ENCODE measurements at regions not wholly inside any gene's neighbourhood (a gene's known extent, or its start where the extent isn't known, plus 50 kb on each side); places are given as distances from the start of the nearest gene placed in this dataset.

DNA sequence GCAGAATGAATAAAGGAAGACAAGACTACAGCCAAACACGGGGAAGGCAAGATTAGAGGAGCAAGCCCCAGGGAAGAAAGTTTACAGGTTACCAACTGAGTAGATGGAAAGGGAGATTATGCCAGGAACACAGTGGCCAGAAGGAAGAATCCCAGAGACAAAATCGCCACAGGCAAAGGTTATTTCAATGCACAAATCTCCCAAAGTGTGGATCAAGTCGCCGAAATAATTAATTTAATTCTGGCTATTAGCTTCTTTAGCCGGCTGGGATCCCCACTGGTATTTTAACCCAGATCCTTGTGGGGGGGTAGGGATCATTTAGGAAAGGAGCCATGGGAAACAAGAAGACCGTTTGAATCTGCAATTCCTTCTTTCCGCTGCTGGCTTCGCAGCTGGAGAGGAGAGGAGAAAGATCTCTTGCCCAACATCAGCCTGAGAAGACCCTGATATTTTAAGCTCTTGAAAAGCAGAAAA, 171.0 kb downstream of the DHX15 start:
- 0 out of 4 replicates have a peak, but pooled peaks cover 0 to 3% of the 10 kb centered on the region in 2 experiments for H3K9me3 ChIP-seq (ENCODE audit: insufficient read depth in 2 of 2, low read depth in 1 of 2, low read length in 1 of 2)
- H4K8ac ChIP-seq (ENCODE audit: extremely low read depth, insufficient read depth, low read length), result no peak overlapping the region
- DNase-seq (ENCODE audit: low read depth in 1 of 2, low spot score in 2 of 2) (peak in 1 of 2 experiments; percentile 46), FAIRE-seq (peak; percentile 55)
- no peaks in the 10 kb centered on the region for H3K23me2 ChIP-seq (ENCODE audit: low read depth, low read length)
- no peak overlapping the region for H3K27ac ChIP-seq (ENCODE audit: low read depth, low read length)
- H4K20me1 ChIP-seq (replicated peaks in 1 of 2; ENCODE audit: control insufficient read depth in 1 of 2, insufficient read depth in 2 of 2, low read length in 2 of 2), result no peaks in the 10 kb centered on the region
- no peak overlapping the region for H3K4me3 ChIP-seq (ENCODE audit: extremely low read depth in 1 of 4, insufficient read depth in 2 of 4, low read depth in 3 of 4, low read length in 4 of 4)
- H2BK20ac ChIP-seq (ENCODE audit: low read length), result no peak overlapping the region
- H3K4me1 ChIP-seq (replicated peaks in 1 of 4; ENCODE audit: control insufficient read depth in 3 of 4, insufficient read depth in 4 of 4, low read length in 3 of 4), result peaks cover 0 to 3% (median 1%) of the 10 kb centered on the region in 4 experiments; a peak in 4 of 7 replicates
- CTCF ChIA-PET (ENCODE audit: partially characterized antibody), result interaction anchor here (0.7 to 3.9 kb wide), 9 partner anchors 11 to 435 kb away, joined by 3 to 15 read pairs (median 3); no protein-coding TSS in a partner anchor
- H2AFZ ChIP-seq (ENCODE audit: low read length), result no peak overlapping the region
- H3K27me3 ChIP-seq (replicated peaks in 1 of 4; ENCODE audit: control insufficient read depth in 3 of 4, extremely low read depth in 1 of 4, insufficient read depth in 3 of 4, low read length in 3 of 4), result peaks cover 0 to 12% (median 4%) of the 10 kb centered on the region in 4 experiments; a peak in 4 of 7 replicates
- H2AK5ac ChIP-seq (ENCODE audit: low read depth, low read length), result no peak overlapping the region
- H2BK12ac ChIP-seq (ENCODE audit: low read depth, low read length), result no peak overlapping the region
- H3K18ac ChIP-seq (ENCODE audit: extremely low read depth, low read length), result no peak overlapping the region
- no peak overlapping the region for H2BK120ac ChIP-seq (replicated peaks; ENCODE audit: low read depth, low read length)
- 26% methylated on average over 8 of the region's 8 CpGs; no CpG with 5 or more reads in 1 of the 2 experiments for WGBS, 2 experiments (ENCODE audit: extremely low coverage in 1 of 2, insufficient coverage in 1 of 2, insufficient read length in 1 of 2, insufficient replicate concordance in 2 of 2, low coverage in 1 of 2, low lambda C conversion rate in 2 of 2, missing lambda C conversion rate in 1 of 2)
- H3K56ac ChIP-seq (replicated peaks; ENCODE audit: insufficient read length, low read depth, low read length), result no peak overlapping the region
- H2BK15ac ChIP-seq (ENCODE audit: low read length), result no peak overlapping the region
- H3K4ac ChIP-seq (replicated peaks; ENCODE audit: insufficient read length, low read depth, low read length), result no peak overlapping the region
- POLR2A ChIA-PET (ENCODE audit: partially characterized antibody), result no interaction called here
- H3K9ac ChIP-seq (replicated peaks in 1 of 4; ENCODE audit: extremely low read depth in 1 of 4, low read depth in 3 of 4, low read length in 3 of 4), result no peak overlapping the region
- no peak overlapping the region for H4K91ac ChIP-seq (replicated peaks; ENCODE audit: insufficient read length, low read length)
- peak overlapping the region; percentile 16 to 31; a peak in 2 of 4 replicates for H3K4me2 ChIP-seq (ENCODE audit: insufficient read depth in 1 of 2, low read depth in 2 of 2, low read length in 2 of 2)
- H3K36me3 ChIP-seq (ENCODE audit: control insufficient read depth in 2 of 4, insufficient read depth in 4 of 4, low read length in 3 of 4), result no peaks in the 10 kb centered on the region
- H4K5ac ChIP-seq (ENCODE audit: insufficient read length, low read depth, low read length), result no peak overlapping the region
- H3K79me1 ChIP-seq (ENCODE audit: low read depth, low read length), result no peaks in the 10 kb centered on the region
- peak; percentile 68; the same call in 1 of the 2 replicates for TF ChIP-seq CEBPB (IDR thresholded peaks at IDR 0.05; ENCODE audit: low read depth, low read length)
- TF ChIP-seq, protein P1, sequence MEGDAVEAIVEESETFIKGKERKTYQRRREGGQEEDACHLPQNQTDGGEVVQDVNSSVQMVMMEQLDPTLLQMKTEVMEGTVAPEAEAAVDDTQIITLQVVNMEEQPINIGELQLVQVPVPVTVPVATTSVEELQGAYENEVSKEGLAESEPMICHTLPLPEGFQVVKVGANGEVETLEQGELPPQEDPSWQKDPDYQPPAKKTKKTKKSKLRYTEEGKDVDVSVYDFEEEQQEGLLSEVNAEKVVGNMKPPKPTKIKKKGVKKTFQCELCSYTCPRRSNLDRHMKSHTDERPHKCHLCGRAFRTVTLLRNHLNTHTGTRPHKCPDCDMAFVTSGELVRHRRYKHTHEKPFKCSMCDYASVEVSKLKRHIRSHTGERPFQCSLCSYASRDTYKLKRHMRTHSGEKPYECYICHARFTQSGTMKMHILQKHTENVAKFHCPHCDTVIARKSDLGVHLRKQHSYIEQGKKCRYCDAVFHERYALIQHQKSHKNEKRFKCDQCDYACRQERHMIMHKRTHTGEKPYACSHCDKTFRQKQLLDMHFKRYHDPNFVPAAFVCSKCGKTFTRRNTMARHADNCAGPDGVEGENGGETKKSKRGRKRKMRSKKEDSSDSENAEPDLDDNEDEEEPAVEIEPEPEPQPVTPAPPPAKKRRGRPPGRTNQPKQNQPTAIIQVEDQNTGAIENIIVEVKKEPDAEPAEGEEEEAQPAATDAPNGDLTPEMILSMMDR (IDR thresholded peaks at IDR 0.05; ENCODE audit: control extremely low read depth in 1 of 3, insufficient read depth in 1 of 3, low read depth in 1 of 3, low read length in 3 of 3), result peak in 2 of 3 experiments; percentile 25 to 31; a peak in 2 of 4 replicates
- TF ChIP-seq, protein P2, sequence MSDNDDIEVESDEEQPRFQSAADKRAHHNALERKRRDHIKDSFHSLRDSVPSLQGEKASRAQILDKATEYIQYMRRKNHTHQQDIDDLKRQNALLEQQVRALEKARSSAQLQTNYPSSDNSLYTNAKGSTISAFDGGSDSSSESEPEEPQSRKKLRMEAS (IDR thresholded peaks at IDR 0.05), result no peak
- TF ChIP-seq RAD21 (IDR thresholded peaks at IDR 0.05 in 1 of 2, conservative IDR thresholded peaks at IDR 0.05 in 1 of 2; ENCODE audit: low read depth in 2 of 2, low read length in 2 of 2), result peak in 1 of 2 experiments; percentile 21; a peak in 1 of 4 replicates
- no peak overlapping the region for H2BK5ac ChIP-seq (ENCODE audit: low read depth, low read length)
- H3K79me2 ChIP-seq (ENCODE audit: control insufficient read depth in 1 of 2, insufficient read depth in 2 of 2, low read length in 2 of 2), result no peaks in the 10 kb centered on the region
- no peak overlapping the region for H3K14ac ChIP-seq (ENCODE audit: insufficient read length)
- H3K23ac ChIP-seq (ENCODE audit: insufficient read length), result no peak overlapping the region
